Uterus (tissue), 2 donors: ENCODE measurements at regions not wholly inside any gene's neighbourhood (a gene's known extent, or its start where the extent isn't known, plus 50 kb on each side); places are given as distances from the start of the nearest gene placed in this dataset.

Experiments
- CTCF ChIP-seq, 4 experiments: fragments of 200-600 bp in 2 of 4; fragments of 450-650 bp in 2 of 4; sonication (generic) in 2 of 4; IDR thresholded peaks; one replicate each; pipeline ENCODE4 v1.5.1; 2016 to 2019; ENCODE audit warnings: antibody characterized with exemption in 4 of 4, mild to moderate bottlenecking in 2 of 4, moderate library complexity in 1 of 4
- POLR2A ChIP-seq, 2 donors: fragments of 450-650 bp; IDR thresholded peaks; one replicate each; pipeline ENCODE4 v1.6.1; 2016; ENCODE audit warnings: antibody characterized with exemption in 2 of 2, mild to moderate bottlenecking in 1 of 2, moderate library complexity in 1 of 2

- TF ChIP-seq CTCF (IDR thresholded peaks at IDR 0.05) (no peak), POLR2A (IDR thresholded peaks at IDR 0.05) (no peak)
Measured at GRCh38 chr16:82260212-82260795, 90.3 kb upstream of the MPHOSPH6 start.
